HG02884 (cell line): ENCODE measurements at regions not wholly inside any gene's neighbourhood (a gene's known extent, or its start where the extent isn't known, plus 50 kb on each side); places are given as distances from the start of the nearest gene placed in this dataset.
"Not testable (repeated sequence)": the region's sequence is repeated elsewhere in the genome, so short reads cannot be mapped to it uniquely, and the experiment has no call there.

Experiments
- ATAC-seq: cut with Tn5 transposase; IDR thresholded peaks from one replicate; pipeline ENCODE4 v1.9.1; 2021; ENCODE audit warnings: mild to moderate bottlenecking, moderate library complexity; ENCODE audit not compliant: unreplicated experiment

- no peak for ATAC-seq
These were observed 248.8 kb downstream of the RMST start for GRCh38 chr12:97711392-97711791.

- no peak for ATAC-seq
These were observed 250.7 kb downstream of the RMST start for GRCh38 chr12:97713270-97713669.

GRCh38 chr12:97714107-97714563, 251.5 kb downstream of the RMST start:
- ATAC-seq, result no peak

- ATAC-seq, result no peak
These were observed 253.8 kb downstream of the RMST start for GRCh38 chr12:97716356-97716755.

GRCh38 chr12:97723801-97724200, 261.2 kb downstream of the RMST start:
- not testable (repeated sequence) for ATAC-seq

GRCh38 chr12:97745406-97746101, 282.9 kb downstream of the RMST start:
- ATAC-seq, result no peak

- no peak for ATAC-seq
These were observed 285.7 kb downstream of the RMST start for GRCh38 chr12:97748298-97748697.

GRCh38 chr12:97751704-97752103, 289.1 kb downstream of the RMST start:
- no peak for ATAC-seq

- ATAC-seq, result no peak
These were observed 289.5 kb downstream of the RMST start for GRCh38 chr12:97752129-97752528.

GRCh38 chr12:97753332-97753731, 290.7 kb downstream of the RMST start:
- ATAC-seq, result no peak

GRCh38 chr12:97754306-97754705, 291.7 kb downstream of the RMST start:
- no peak for ATAC-seq

GRCh38 chr12:97756066-97756666, 293.6 kb downstream of the RMST start:
- ATAC-seq, result no peak

GRCh38 chr12:97756741-97757140, 294.1 kb downstream of the RMST start:
- ATAC-seq, result no peak

GRCh38 chr12:97757481-97758193, 295.0 kb downstream of the RMST start:
- no peak for ATAC-seq

GRCh38 chr12:97758194-97758501, 295.5 kb downstream of the RMST start:
- no peak for ATAC-seq

GRCh38 chr12:97758586-97758985, 296.0 kb downstream of the RMST start:
- ATAC-seq, result no peak

- ATAC-seq, result no peak
These were observed 298.0 kb downstream of the RMST start for GRCh38 chr12:97760601-97761000.

- ATAC-seq, result no peak
These were observed 300.5 kb downstream of the RMST start for GRCh38 chr12:97763113-97763512.

- no peak for ATAC-seq
These were observed 302.1 kb downstream of the RMST start for GRCh38 chr12:97764700-97765099.

GRCh38 chr12:97767347-97767746, 304.7 kb downstream of the RMST start:
- ATAC-seq, result no peak

- ATAC-seq, result no peak
These were observed 315.5 kb downstream of the RMST start for GRCh38 chr12:97778111-97778510.

GRCh38 chr12:97781342-97781741, 318.7 kb downstream of the RMST start:
- ATAC-seq, result no peak
